HepG2 (cell line): ENCODE measurements at regions not wholly inside any gene's neighbourhood (a gene's known extent, or its start where the extent isn't known, plus 50 kb on each side); places are given as distances from the start of the nearest gene placed in this dataset.

Experiments used
- ATAC-seq: fragments of 200-7000 bp; cut with Tn5 transposase; 3 replicates; pipeline ENCODE4 v1.9.1; 2020; ENCODE audit warnings: mild to moderate bottlenecking, moderate library complexity
- BruUV-seq: library from RNA; stranded (reverse); fragments of 400-500 nt; replicated peaks from 2 replicates; lab custom pipeline; 2021; lab: Mats Ljungman, UMichigan
- CTCF ChIA-PET: fragments of 300-600 bp; formaldehyde crosslinking; extraction: SDS; loops from one replicate; lab custom pipeline; 2021; ENCODE audit warnings: low total read pairs, inconsistent platforms, low intra/inter-chr PET ratio; lab: Yijun Ruan, JAX
- POLR2A ChIA-PET: fragments of 350-600 bp; sonication (Branson Sonifier 250); formaldehyde crosslinking; loops from one replicate; lab custom pipeline; 2020; ENCODE audit warnings: antibody characterized with exemption, inconsistent platforms; lab: Yijun Ruan, JAX
- DNase-seq: peaks from one replicate; pipeline ENCODE4 v3.0.0-alpha.2; 2015; ENCODE audit warnings: low spot score
- FAIRE-seq: peaks from 3 replicates; lab custom pipeline; 2011; peaks lifted over from hg19 to GRCh38; lab: Jason Lieb, UNC
- H2AFZ ChIP-seq: one replicate; pipeline ENCODE4 v1.6.1; 2011; ENCODE audit warnings: low read length, inconsistent platforms
- H3K27ac ChIP-seq: fragments of 300-600 bp; 3 replicates; pipeline ENCODE4 v1.8.0; 2011; ENCODE audit warnings: mixed run types, mild to moderate bottlenecking, mixed read lengths, low read length, inconsistent platforms; ENCODE audit not compliant: insufficient read depth; ENCODE audit errors: extremely low read length
- H3K27me3 ChIP-seq, 2 experiments: fragments of 200-600 bp in 1 of 2; 2 replicates in 1 of 2; 3 replicates in 1 of 2; pipeline versions ENCODE4 v1.6.0 to v1.8.0; 2011; ENCODE audit warnings: low read length in 2 of 2, mild to moderate bottlenecking in 2 of 2, moderate library complexity in 2 of 2, inconsistent platforms in 1 of 2; ENCODE audit not compliant: insufficient read depth in 2 of 2, control insufficient read depth in 1 of 2
- H3K36me3 ChIP-seq, 2 experiments: fragments of 200-600 bp in 1 of 2; replicated peaks in 1 of 2; 2 replicates in 1 of 2; 3 replicates in 1 of 2; pipeline versions ENCODE4 v1.5.1 to v1.8.0; 2011; ENCODE audit warnings: low read length in 2 of 2, inconsistent platforms in 1 of 2; ENCODE audit not compliant: insufficient read depth in 2 of 2, control insufficient read depth in 1 of 2
- H3K4me1 ChIP-seq: 2 replicates; pipeline ENCODE4 v1.5.1; 2012; ENCODE audit warnings: low read length, inconsistent platforms; ENCODE audit not compliant: insufficient read depth
- H3K4me2 ChIP-seq: 2 replicates; pipeline ENCODE4 v1.6.0; 2011; ENCODE audit warnings: low read depth, low read length, inconsistent platforms
- H3K4me3 ChIP-seq, 3 experiments: fragments of 200-600 bp in 1 of 3; sonication (generic), shearing (Covaris generic) in 1 of 3; replicated peaks in 1 of 3; 2 replicates each; pipeline ENCODE4 v1.5.1; 2011 to 2016; ENCODE audit warnings: low read length in 3 of 3, inconsistent platforms in 2 of 3, low read depth in 2 of 3, mild to moderate bottlenecking in 2 of 3, control low read depth in 1 of 3, mixed read lengths in 1 of 3; ENCODE audit not compliant: insufficient read depth in 1 of 3
- H3K79me2 ChIP-seq: one replicate; pipeline ENCODE4 v1.6.1; 2011; ENCODE audit warnings: low read length, inconsistent platforms; ENCODE audit not compliant: insufficient read depth
- H3K9ac ChIP-seq: 2 replicates; pipeline ENCODE4 v1.6.0; 2011; ENCODE audit warnings: mild to moderate bottlenecking, low read depth, low read length, inconsistent platforms; ENCODE audit not compliant: insufficient read depth
- H3K9me3 ChIP-seq: 2 replicates; pipeline ENCODE4 v1.5.1; 2012; ENCODE audit warnings: mild to moderate bottlenecking, low read length
- H4K20me1 ChIP-seq: 2 replicates; pipeline ENCODE4 v1.6.0; 2011; ENCODE audit warnings: inconsistent platforms, mild to moderate bottlenecking, low read length, moderate library complexity; ENCODE audit not compliant: insufficient read depth
- HDAC6 ChIP-seq: fragments of 200-600 bp; sonication (generic); IDR thresholded peaks from 2 replicates; pipeline ENCODE4 v1.7.0; 2017; ENCODE audit warnings: mild to moderate bottlenecking, antibody characterized with exemption, low read length, low read depth
- JUNB ChIP-seq: sonication (generic); formaldehyde crosslinking; IDR thresholded peaks from 2 replicates; pipeline ENCODE4 v1.8.0; 2022; ENCODE audit warnings: missing genetic modification reagents, mild to moderate bottlenecking, borderline replicate concordance
- LBX2 ChIP-seq: sonication (generic); formaldehyde crosslinking; IDR thresholded peaks from 2 replicates; pipeline ENCODE4 v1.5.0; 2020; ENCODE audit warnings: missing genetic modification reagents, mild to moderate bottlenecking, borderline replicate concordance
- SAP130 ChIP-seq: IDR thresholded peaks from 2 replicates; pipeline ENCODE4 v1.6.1; 2016; ENCODE audit warnings: low read depth
- SMAD9 ChIP-seq: sonication (generic); formaldehyde crosslinking; IDR thresholded peaks from 2 replicates; pipeline ENCODE4 v1.5.1; 2020; ENCODE audit warnings: mild to moderate bottlenecking, missing genetic modification reagents
- TEAD2 ChIP-seq: sonication (generic); formaldehyde crosslinking; IDR thresholded peaks from 2 replicates; pipeline ENCODE4 v1.9.0; 2021; ENCODE audit warnings: missing genetic modification reagents
- YEATS2 ChIP-seq: sonication (generic); formaldehyde crosslinking; IDR thresholded peaks from 2 replicates; pipeline ENCODE4 v1.4.0; 2020; ENCODE audit warnings: missing genetic modification reagents, borderline replicate concordance
- ZBTB2 ChIP-seq: sonication (generic); formaldehyde crosslinking; IDR thresholded peaks from 2 replicates; pipeline ENCODE4 v1.8.0; 2022; ENCODE audit warnings: low read depth, missing genetic modification reagents
- ZBTB34 ChIP-seq: sonication (generic); formaldehyde crosslinking; IDR thresholded peaks from 2 replicates; pipeline ENCODE4 v1.8.0; 2022; ENCODE audit warnings: mild to moderate bottlenecking, missing genetic modification reagents
- ZBTB7B ChIP-seq: sonication (generic); formaldehyde crosslinking; IDR thresholded peaks from 2 replicates; pipeline ENCODE4 v1.4.0; 2020; ENCODE audit warnings: missing genetic modification reagents
- ZMYM3 ChIP-seq: sonication (generic); formaldehyde crosslinking; IDR thresholded peaks from 2 replicates; pipeline ENCODE4 v1.5.1; 2020; ENCODE audit warnings: mild to moderate bottlenecking, missing genetic modification reagents
- ZNF335 ChIP-seq: sonication (generic); formaldehyde crosslinking; IDR thresholded peaks from 2 replicates; pipeline ENCODE4 v1.4.0; 2020; ENCODE audit warnings: missing genetic modification reagents
- ZNF414 ChIP-seq: sonication (generic); formaldehyde crosslinking; IDR thresholded peaks from 2 replicates; pipeline ENCODE4 v1.5.0; 2020; ENCODE audit warnings: missing genetic modification reagents
- ZNF510 ChIP-seq: sonication (generic); formaldehyde crosslinking; IDR thresholded peaks from 2 replicates; pipeline ENCODE4 v1.4.0; 2020; ENCODE audit warnings: low read depth, mild to moderate bottlenecking, missing genetic modification reagents
- ZNF552 ChIP-seq: sonication (generic); formaldehyde crosslinking; IDR thresholded peaks from 2 replicates; pipeline ENCODE4 v1.9.0; 2022; ENCODE audit warnings: missing genetic modification reagents, mild to moderate bottlenecking, borderline replicate concordance
- ZNF564 ChIP-seq: sonication (generic); formaldehyde crosslinking; IDR thresholded peaks from 2 replicates; pipeline ENCODE4 v1.8.1; 2023; ENCODE audit warnings: mild to moderate bottlenecking, missing genetic modification reagents
- WGBS: methylation state at CpG from one replicate; pipeline ENCODE4 v1.1.6; 2017; ENCODE audit warnings: low lambda C conversion rate; 5-methylcytosine and 5-hydroxymethylcytosine counted together
- in situ Hi-C: cut with HindIII; loops from 2 replicates; pipeline ENCODE4 v1.10.0; 2017; ENCODE audit warnings: low pct_unique_long_range_greater_than_20kb; ENCODE audit not compliant: extremely low pct_ligation_motif_present
- intact Hi-C: fragments of 100-400 bp; cut with micrococcal nuclease; formaldehyde crosslinking; loops from one replicate; pipeline ENCODE4 v1.10.0; 2022; ENCODE audit not compliant: unreplicated experiment

GRCh38 chr18:46388286-46388685 is 268.7 kb downstream of the LOXHD1 start:
- Histone ChIP-seq H3K27ac (no peak overlapping the region), H2AFZ (no peak overlapping the region), H3K9me3 (no peaks in the 10 kb centered on the region), H3K4me2 (no peak overlapping the region), H3K79me2 (no peaks in the 10 kb centered on the region), H3K4me3 (no peak overlapping the region), H3K4me1 (no peaks in the 10 kb centered on the region), H3K36me3 (no peaks in the 10 kb centered on the region), H3K27me3 (peaks cover 0 to 28% of the 10 kb centered on the region in 2 experiments; a peak in 3 of 5 replicates), H4K20me1 (no peaks in the 10 kb centered on the region), H3K9ac (no peak overlapping the region)
- POLR2A ChIA-PET: no interaction called here
- DNase-seq (no peak), FAIRE-seq (no peak), ATAC-seq (no peak)
- CTCF ChIA-PET: no interaction called here
- TF ChIP-seq SAP130: no peak
- no peak for TF ChIP-seq ZNF510
- TF ChIP-seq ZNF552: no peak
- TF ChIP-seq ZNF564 (CRISPR knock-in tag): no peak
- BruUV-seq: no TSS peak
- 6% methylated on average over 6 of the region's 6 CpGs for WGBS
- intact Hi-C loops: no loop called here
- in situ Hi-C loops: no loop called here

- no peak for ATAC-seq
- in situ Hi-C loops (no loop called here), intact Hi-C loops (no loop called here)
- Histone ChIP-seq H3K27ac (no peak overlapping the region), H3K9me3 (no peaks in the 10 kb centered on the region), H3K4me2 (no peak overlapping the region), H3K9ac (no peak overlapping the region), H3K36me3 (no peaks in the 10 kb centered on the region), H3K4me1 (no peaks in the 10 kb centered on the region), H3K79me2 (no peaks in the 10 kb centered on the region), H3K27me3 (peaks cover 0 to 24% of the 10 kb centered on the region in 2 experiments; a peak in 4 of 5 replicates), H2AFZ (no peak overlapping the region), H4K20me1 (no peaks in the 10 kb centered on the region), H3K4me3 (no peak overlapping the region)
- CTCF ChIA-PET: no interaction called here
- POLR2A ChIA-PET: no interaction called here
- no TSS peak for BruUV-seq
- no peak for FAIRE-seq
- no peak for DNase-seq
- WGBS: 100% methylated on average over 1 of the region's 9 CpGs
- TF ChIP-seq JUNB (no peak), ZBTB34 (CRISPR knock-in tag) (no peak), ZNF414 (CRISPR knock-in tag) (no peak), LBX2 (CRISPR knock-in tag) (no peak), ZMYM3 (CRISPR knock-in tag) (no peak), ZBTB2 (no peak), SMAD9 (CRISPR knock-in tag) (no peak), TEAD2 (CRISPR knock-in tag) (no peak), ZBTB7B (CRISPR knock-in tag) (no peak), HDAC6 (no peak), YEATS2 (CRISPR knock-in tag) (no peak), ZNF335 (CRISPR knock-in tag) (no peak)
Observed at GRCh38 chr18:46392576-46392975, 264.4 kb downstream of the LOXHD1 start.
